ES-I3 (cell line): ENCODE measurements at regions not wholly inside any gene's neighbourhood (a gene's known extent, or its start where the extent isn't known, plus 50 kb on each side); places are given as distances from the start of the nearest gene placed in this dataset.
"Not testable (repeated sequence)": the region's sequence is repeated elsewhere in the genome, so short reads cannot be mapped to it uniquely, and the experiment has no call there.

ENCODE experiments used
- H3K36me3 ChIP-seq: 2 replicates; pipeline ENCODE4 v1.6.1; 2013; ENCODE audit warnings: mild to moderate bottlenecking, low read length, control low read depth, moderate library complexity; ENCODE audit not compliant: insufficient read depth
- H3K4me1 ChIP-seq: 2 replicates; pipeline ENCODE4 v1.6.1; 2013; ENCODE audit warnings: mild to moderate bottlenecking, control low read depth, low read length; ENCODE audit not compliant: insufficient read depth
- H3K9ac ChIP-seq: 2 replicates; pipeline ENCODE4 v1.6.1; 2013; ENCODE audit warnings: low read depth, mild to moderate bottlenecking, low read length, moderate library complexity
- H3K9me3 ChIP-seq: 2 replicates; pipeline ENCODE4 v1.6.1; 2013; ENCODE audit warnings: mild to moderate bottlenecking, low read length, moderate library complexity; ENCODE audit not compliant: control insufficient read depth, insufficient read depth

DNA sequence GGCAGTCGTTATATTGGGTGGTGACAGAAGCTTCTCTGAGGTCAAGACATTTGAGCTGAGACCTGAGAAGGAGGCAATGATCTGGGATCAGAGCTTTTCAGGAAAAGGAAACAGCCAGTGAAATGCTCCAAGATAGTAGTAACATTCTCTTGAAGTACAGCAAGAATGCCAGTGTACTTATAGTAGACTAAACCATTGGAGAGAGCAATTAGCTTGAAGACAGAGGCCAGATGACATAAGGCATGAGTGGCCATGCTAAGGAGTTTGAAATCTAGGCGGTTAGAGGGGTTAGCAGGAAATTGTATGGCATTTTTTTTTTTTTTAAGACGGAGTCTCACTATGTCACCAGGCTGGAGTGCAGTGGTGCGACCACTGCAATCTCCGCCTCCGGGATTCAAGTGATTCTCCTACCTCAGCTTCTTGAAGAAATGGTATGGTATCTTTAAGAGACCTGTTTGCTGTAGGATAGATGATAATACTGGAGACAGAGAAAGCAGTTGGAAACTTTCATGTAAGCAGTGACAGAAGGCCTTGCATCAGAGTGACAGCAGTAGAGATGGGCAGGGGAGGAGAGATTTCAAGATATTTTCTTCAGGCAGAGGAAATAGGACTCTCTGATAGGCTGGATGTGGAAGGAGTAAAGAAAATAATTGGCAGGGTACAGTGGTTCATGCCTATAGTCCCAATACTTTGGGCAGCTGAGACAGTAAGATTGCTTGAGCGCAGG lies 482.2 kb upstream of the PAPPA start:
- H3K36me3 ChIP-seq = no peaks in the 10 kb centered on the region
- peaks cover 1% of the 10 kb centered on the region; the same call in 1 of the 2 replicates for H3K9me3 ChIP-seq
- no peak overlapping the region for H3K9ac ChIP-seq
- peaks cover 4% of the 10 kb centered on the region; the same call in 1 of the 2 replicates for H3K4me1 ChIP-seq

- H3K4me1 ChIP-seq = peaks cover 4% of the 10 kb centered on the region; the same call in 1 of the 2 replicates
- peaks cover 6% of the 10 kb centered on the region for H3K9me3 ChIP-seq
- no peak overlapping the region for H3K9ac ChIP-seq
- no peaks in the 10 kb centered on the region for H3K36me3 ChIP-seq
Observed at GRCh38 chr9:115671963-115672305, 481.7 kb upstream of the PAPPA start.

DNA sequence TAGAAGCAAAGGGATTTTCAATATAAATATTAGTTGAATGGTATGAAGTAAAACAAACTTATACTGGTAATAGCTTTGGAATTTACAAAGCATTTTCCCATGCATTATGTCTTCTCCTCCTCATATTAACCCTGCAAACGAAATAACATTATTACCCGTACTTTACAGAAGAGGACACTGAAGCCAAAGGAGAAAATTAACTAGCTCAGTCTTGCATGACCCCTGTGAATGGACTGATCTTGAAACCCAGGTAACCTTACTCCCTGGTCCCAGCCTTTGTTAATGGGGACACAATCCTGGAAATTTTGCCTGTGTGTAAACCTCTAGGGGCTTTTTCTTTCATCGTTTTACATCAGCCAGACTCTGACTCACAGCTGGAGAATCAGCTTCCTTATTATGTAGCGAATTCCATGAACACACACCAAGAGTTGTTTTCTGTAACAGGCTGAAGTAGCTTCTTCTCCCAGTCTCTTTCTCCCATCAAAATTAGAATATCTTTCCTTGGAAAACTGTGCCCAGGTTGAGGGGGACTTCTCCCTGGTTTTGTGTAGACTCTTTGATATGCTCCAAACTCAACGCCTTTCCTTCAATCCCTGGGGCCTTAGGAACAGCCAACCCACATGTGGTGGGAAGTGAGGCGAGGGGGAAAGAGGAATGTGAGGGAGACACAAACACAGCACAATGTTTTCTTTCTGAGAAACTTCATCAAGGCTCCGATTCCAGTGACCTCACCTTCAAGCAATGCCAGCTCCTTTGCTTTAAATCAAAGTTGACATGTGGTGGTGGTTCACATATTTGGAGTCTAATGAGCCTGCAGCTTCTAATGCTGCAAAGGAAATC lies 480.9 kb upstream of the PAPPA start:
- H3K9ac ChIP-seq = no peak overlapping the region; the same call in 1 of the 2 replicates
- H3K36me3 ChIP-seq = no peaks in the 10 kb centered on the region
- H3K4me1 ChIP-seq = peaks cover 4% of the 10 kb centered on the region; the same call in 1 of the 2 replicates
- H3K9me3 ChIP-seq = peaks cover 11% of the 10 kb centered on the region

DNA sequence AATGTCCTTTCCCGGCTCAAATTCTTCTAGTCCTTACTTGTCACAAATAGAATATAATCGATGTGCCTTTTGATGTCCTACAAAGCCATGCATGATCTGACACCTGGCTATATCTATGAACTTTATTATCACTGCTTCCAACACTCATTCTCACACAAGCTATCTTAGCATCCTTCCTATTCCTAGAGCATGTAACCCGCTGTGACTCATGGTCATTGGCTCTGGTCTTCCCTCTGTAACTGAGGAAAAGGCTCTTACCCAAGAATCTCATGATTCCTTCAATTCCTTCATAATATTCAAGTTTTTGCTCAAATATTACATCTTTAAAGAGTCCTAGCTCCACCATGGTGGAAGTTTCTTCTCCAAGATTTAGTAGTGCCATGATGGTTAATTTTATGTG lies 480.0 kb upstream of the PAPPA start:
- Histone ChIP-seq H3K36me3 (no peaks in the 10 kb centered on the region), H3K9ac (no peak overlapping the region), H3K4me1 (peaks cover 4% of the 10 kb centered on the region; the same call in 1 of the 2 replicates), H3K9me3 (peaks cover 14% of the 10 kb centered on the region)

DNA sequence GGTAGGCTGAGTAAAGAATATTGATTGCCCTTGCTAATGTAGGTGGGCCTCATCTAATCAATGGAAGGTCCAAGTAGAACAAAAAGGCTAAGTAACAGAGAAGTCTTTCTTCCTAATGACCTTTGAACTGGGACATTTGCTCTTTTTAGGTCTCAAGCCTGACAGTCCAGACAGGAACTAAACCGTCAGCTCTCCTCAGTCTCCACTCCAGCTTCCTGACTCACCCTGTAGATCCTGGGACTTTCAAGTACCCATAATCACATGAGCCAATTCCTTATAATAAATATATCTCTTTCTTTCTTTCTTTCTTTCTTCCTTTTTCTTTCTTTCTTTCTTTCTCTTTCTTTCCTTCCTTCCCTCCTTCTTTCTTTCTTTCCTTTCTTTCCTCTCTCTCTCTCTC lies 479.5 kb upstream of the PAPPA start:
- Histone ChIP-seq H3K4me1 (peaks cover 4% of the 10 kb centered on the region; the same call in 1 of the 2 replicates), H3K9ac (no peak overlapping the region), H3K9me3 (peaks cover 14% of the 10 kb centered on the region), H3K36me3 (no peaks in the 10 kb centered on the region)

DNA sequence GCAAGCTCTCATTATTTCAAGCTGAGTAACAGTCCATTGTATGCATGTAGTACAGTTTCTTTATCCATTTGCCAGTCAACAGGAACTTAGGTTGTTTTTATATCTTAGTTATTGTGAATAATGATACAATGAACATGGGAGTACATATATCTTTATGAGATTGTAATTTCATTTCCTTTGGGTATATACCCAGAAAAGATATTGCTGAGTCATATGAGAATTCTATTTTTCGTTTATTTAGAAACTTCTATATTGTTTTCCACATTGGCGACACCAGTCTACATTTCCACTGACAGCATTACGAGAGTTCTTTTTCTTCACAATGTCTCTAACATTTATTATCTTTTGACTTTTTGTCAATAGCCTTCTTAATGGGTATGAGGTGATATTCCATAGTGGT lies 477.8 kb upstream of the PAPPA start:
- H3K9ac ChIP-seq = no peak overlapping the region
- peaks cover 4% of the 10 kb centered on the region; the same call in 1 of the 2 replicates for H3K4me1 ChIP-seq
- H3K36me3 ChIP-seq = no peaks in the 10 kb centered on the region
- peaks cover 14% of the 10 kb centered on the region for H3K9me3 ChIP-seq

GRCh38 chr9:115680231-115680630 lies 473.4 kb upstream of the PAPPA start:
- Histone ChIP-seq H3K4me1 (no peaks in the 10 kb centered on the region; the same call in 1 of the 2 replicates), H3K9ac (no peak overlapping the region), H3K9me3 (peaks cover 14% of the 10 kb centered on the region), H3K36me3 (no peaks in the 10 kb centered on the region)

DNA sequence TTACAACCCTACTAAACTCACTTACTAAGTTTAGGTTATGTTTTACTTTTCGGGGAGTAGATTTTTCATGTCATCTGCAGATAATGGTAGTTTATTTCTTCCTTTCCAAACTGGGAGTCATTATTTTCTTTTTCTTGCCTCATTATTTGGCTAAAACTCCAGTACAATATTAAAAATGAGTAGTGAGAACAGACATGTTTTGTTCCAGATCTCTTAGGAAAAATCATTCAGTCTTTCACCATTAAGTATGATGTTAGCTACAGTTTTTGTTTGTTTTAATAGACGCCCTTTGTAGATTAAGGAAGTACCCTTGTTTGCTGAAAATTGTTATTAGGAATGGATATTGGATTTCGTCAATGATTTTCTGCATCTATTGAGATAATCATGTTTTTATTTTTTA lies 472.0 kb upstream of the PAPPA start:
- no peak overlapping the region for H3K9ac ChIP-seq
- no peaks in the 10 kb centered on the region for H3K36me3 ChIP-seq
- peaks cover 12% of the 10 kb centered on the region for H3K9me3 ChIP-seq
- no peaks in the 10 kb centered on the region; the same call in 1 of the 2 replicates for H3K4me1 ChIP-seq

GRCh38 chr9:115686069-115686468 lies 467.5 kb upstream of the PAPPA start:
- Histone ChIP-seq H3K9ac (no peak overlapping the region), H3K36me3 (no peaks in the 10 kb centered on the region), H3K4me1 (no peaks in the 10 kb centered on the region), H3K9me3 (no peaks in the 10 kb centered on the region)

DNA sequence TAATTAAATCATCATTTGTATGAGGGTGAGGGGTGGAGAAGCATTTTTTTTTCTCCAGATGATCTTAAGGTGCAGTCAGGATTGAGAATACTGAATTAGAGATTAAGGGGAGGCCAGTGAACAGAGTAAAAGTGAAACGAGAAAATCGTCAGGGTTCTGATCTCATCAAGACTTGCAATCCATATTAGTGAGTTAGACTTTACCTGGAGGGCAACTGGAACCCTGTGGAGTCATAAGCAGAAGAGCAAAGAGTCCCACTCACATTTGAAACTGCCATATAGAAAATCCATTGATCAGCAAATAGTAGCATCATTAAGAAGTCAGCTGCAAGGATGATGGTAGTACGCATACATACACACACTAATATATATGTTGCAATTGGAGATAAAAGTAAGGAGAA lies 466.2 kb upstream of the PAPPA start:
- H3K9me3 ChIP-seq = no peaks in the 10 kb centered on the region
- H3K4me1 ChIP-seq = no peaks in the 10 kb centered on the region
- no peak overlapping the region for H3K9ac ChIP-seq
- no peaks in the 10 kb centered on the region for H3K36me3 ChIP-seq

- Histone ChIP-seq H3K36me3 (no peaks in the 10 kb centered on the region), H3K9me3 (no peaks in the 10 kb centered on the region), H3K4me1 (no peaks in the 10 kb centered on the region), H3K9ac (no peak overlapping the region)
Observed at GRCh38 chr9:115689331-115689730, 464.3 kb upstream of the PAPPA start.

GRCh38 chr9:115690786-115691496 lies 462.6 kb upstream of the PAPPA start:
- Histone ChIP-seq H3K36me3 (no peaks in the 10 kb centered on the region), H3K9me3 (no peaks in the 10 kb centered on the region), H3K9ac (no peak overlapping the region), H3K4me1 (no peaks in the 10 kb centered on the region)

- Histone ChIP-seq H3K9ac (no peak overlapping the region), H3K36me3 (no peaks in the 10 kb centered on the region), H3K4me1 (no peaks in the 10 kb centered on the region), H3K9me3 (no peaks in the 10 kb centered on the region)
Observed at GRCh38 chr9:115691693-115692092, 461.9 kb upstream of the PAPPA start.

- not testable (repeated sequence) for H3K36me3 ChIP-seq
Observed at GRCh38 chr9:115692868-115693267, 460.7 kb upstream of the PAPPA start.

More at GRCh38 chr9:115692868-115693267, 460.7 kb upstream of the PAPPA start:
- not testable (repeated sequence) for H3K4me1 ChIP-seq, H3K9me3 ChIP-seq, H3K9ac ChIP-seq
